Stimulated activated CD4-positive, alpha-beta T cell treated with anti-CD3 and anti-CD28 coated beads, Interleukin-1b, Interleukin-23, amount 100 ng/mL, for 24 hours (primary cell): ENCODE measurements at regions not wholly inside any gene's neighbourhood (a gene's known extent, or its start where the extent isn't known, plus 50 kb on each side); places are given as distances from the start of the nearest gene placed in this dataset.
"Not testable (repeated sequence)": the region's sequence is repeated elsewhere in the genome, so short reads cannot be mapped to it uniquely, and the experiment has no call there.

Experiments
- DNase-seq, 4 experiments: peaks; one replicate each; pipeline ENCODE4 v3.0.0-alpha.2; 2020; ENCODE audit warnings: low read depth in 4 of 4, low spot score in 1 of 4

DNA sequence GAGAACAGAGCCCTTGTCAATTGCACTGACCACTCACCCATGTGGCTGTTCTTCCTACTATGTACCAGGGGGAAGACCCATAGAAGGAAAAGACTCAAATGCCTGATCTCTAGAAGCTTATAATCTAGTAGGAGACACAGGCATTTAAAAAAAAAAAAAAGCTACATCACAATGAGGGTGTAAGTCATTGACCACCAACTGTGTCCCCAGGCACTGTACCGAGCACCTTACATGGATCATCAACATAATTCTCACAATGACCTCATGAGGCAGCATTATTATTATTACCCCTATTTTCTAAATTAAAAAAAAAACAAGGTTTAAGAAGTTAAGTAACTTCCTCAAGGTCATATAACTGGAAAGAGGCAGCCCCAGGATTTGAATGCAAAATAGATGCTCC is 247.4 kb downstream of the SHOX2 start:
- no peak for DNase-seq

DNA sequence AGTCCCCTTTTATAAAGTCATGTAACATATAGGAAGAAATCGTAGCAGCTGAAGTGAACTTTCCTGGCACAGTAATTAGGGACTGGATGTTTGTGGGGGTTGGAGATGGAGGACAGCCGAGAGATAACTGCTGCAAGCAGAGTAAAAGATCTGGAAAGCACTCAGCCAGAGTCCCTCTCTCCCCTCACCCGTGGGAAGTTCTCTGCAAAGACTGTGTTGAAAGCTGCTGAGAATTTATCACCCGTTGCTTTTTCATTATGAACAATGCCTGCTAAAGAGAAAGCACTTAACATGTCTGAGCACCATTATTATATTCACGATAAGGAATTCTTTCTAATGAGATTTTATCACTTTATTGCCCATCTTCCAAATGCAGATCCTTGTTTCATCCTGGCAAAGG is 248.8 kb downstream of the SHOX2 start:
- DNase-seq, result no peak

DNA sequence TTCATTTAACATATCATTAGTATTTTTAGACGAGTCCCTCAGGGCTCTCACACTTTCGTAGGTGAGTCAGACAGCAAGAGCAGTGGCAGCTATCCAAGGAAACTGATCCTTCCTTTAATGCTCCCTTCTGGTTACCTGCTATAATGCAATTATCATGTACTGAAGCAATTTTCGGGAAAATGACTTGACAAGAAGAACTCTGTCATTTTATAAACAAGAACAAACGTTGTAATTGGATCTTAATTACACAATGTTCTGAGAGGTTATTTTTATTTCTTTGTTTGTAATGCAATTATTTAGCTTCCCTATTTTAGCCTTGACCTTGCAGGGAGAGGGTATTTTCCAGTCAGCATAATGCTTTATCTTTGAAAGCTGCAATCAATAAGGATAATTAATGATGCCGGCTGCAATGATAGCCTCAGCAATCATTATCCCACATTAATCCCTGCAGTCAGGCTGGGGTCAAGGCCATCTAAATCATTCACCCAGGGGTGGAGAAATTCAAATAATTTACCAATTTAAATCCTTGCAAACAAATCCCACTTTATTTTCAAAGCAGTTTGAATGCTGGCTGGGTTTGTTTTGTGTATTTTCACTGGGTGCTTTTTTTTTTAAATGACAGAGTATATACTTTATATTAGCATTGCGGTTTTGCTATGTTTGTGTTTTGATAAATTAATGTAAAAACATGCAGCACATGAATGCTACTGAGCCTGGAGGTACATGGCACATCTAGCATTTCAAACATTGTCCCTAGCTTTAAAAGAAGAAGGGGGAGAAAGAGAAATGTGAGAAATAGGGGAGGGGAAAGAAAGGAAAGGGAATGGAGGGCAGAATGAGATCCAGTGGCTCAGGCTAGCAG is 249.9 kb downstream of the SHOX2 start:
- no peak for DNase-seq

DNA sequence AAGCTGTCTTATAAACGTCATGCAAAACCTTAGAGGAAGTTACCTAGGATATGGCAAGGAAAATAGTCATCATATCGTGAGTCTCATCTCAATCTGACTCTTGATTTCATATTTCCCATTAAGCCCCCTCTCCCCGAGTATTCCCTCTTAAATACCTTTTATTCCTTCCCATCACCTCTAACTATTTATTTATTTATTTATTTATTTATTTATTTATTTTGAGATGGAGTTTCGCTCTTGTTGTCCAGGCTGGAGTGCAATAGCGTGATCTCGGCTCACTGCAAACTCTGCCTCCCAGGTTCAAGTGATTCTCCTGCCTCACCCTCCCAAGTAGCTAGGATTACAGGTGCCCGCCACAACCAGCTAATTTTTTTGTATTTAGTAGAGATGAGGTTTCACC is 260.4 kb downstream of the SHOX2 start:
- not testable (repeated sequence) for DNase-seq

DNA sequence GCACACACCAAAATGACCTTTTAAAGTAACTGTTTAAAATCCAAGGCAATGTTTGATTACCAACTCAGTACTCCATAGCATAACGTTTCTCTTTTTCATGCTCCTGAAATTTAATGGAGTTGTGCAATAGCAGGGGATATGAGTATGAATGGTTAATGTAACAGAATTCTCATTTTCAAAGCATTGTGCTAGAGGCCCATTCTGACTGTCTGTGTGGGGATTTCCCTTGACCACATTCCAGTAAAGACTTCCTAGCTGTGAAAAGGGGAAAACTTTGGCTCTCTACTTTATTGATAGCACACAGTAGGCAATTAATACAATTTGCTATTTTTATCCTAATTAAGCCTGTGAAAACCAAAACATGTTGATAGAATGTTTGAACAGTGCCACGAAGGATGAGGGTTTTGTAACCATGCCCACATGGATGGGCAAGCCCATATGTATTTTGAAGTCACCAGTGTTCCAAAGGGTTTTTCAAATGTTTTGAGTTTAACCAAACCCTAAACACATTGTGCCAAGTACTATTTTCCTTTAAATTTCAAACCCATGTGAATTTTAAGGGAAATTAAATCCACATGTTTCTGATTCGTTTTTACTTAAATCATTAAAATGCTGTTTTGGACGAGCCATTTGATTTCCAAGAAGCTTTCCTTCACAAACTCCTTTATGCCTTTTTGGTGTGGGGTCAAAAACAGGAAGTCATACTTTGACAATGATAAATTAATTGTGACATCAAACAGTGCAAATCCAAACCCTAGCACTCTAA is 261.2 kb downstream of the SHOX2 start:
- no peak for DNase-seq

DNA sequence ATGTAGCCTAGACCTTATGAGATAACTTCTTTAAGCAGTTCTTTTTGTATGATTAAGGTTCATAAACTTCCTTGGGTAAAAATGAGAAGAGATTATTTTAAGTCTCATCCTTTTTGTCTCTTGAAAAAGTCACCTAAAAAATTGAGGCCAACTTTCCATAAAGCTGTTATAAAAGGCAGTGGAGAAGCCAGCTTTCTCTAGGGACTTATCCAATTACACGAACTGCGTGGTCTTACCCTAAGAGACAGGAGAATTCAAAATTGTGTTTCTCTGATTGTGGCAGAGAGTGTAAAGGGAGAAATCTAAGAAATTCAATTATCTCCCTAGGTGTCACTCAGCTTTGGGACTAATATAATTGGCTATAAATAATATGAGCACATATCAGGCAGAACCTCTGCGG is 262.0 kb downstream of the SHOX2 start:
- DNase-seq, result no peak

DNA sequence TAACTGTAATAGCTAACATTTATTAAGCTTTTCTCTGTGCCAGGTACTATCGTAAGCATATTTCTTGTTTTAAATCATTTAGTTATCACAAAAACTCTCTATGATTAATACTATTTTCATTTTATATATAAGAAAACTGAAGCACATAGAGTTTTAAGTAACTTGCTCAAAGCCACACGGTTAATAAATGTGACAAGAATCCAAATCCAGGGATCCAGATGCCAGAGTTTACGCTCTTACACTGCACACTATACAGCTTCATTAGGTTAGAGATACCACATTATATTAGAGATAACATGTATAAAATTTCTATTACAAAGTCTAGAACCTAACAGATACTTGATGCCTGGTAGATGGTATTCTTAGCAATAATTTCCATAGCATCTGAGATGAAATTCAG is 265.2 kb downstream of the SHOX2 start:
- DNase-seq, result no peak

DNA sequence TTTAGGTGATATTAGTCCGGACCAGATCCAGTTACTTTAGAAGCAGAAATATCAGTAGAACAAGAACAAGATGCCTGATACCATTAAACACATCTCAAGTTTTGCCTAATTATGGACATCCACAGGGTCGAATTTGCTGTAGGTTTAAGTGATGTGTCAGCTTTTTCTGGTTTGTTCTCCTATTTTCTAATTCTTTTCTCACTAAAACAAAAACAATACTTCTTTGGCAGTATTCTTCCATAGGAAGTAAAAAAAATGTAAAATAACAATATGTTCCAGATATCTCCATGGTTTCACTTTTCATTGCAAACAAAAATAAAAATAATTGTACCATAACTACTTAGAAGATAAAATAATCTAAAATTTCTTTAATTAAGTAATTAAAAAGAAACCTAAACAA is 265.7 kb downstream of the SHOX2 start:
- no peak for DNase-seq

DNA sequence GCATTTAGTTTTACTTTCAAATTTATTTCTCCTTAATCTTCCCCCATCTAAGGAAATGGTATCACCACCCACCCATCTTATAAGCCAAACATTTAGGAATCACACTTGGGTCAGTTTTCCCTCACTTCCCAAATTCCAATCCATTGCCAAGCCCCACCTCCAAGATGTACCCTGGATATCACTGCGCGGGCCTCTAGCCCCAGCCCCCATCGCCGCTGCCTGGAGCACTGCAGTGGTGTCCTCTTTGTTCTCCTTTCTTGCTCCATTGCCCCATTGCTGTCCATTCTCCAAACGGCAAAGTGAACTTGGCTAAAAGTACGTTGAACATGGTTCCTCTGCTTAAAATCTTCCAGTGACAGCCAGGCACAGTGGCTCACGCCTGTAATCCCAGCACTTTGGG is 267.8 kb downstream of the SHOX2 start:
- DNase-seq, result no peak

DNA sequence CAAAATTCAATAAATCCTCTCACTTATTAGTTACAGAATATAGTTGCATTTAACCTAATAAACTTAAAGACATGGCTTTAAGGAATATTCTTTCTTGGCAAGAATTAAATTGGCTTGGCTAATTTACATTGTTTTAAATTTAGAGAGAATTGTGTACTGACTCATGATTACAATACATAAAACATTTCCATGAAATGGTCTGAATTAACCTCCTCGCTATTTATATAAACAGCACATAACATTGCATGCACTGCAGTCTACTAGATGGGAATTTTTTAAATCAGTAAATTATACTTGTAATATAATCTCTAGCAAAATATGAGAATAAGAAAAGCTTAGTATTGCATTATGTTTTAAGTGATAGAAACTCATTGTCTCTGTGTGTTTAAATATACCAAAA is 268.9 kb downstream of the SHOX2 start:
- no peak for DNase-seq

DNA sequence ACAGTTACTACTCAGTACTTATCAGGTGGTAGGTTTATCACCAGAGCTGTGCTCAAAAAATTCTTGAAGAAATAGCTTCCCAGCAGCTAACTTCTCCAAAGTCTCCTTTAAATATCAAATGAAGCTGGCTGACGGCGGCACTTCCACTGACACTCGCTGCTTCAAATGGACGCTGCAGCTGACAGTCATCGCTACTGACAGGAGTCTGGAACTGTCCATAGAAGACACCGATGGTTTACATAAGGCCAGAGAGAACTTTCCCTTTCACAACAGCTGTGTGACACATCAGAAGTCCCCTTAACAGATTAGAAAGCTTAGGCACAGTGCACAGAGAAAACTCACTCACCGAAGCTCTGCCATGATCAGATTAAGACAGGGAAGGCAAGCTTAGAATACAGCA is 270.2 kb downstream of the SHOX2 start:
- DNase-seq, result no peak

DNA sequence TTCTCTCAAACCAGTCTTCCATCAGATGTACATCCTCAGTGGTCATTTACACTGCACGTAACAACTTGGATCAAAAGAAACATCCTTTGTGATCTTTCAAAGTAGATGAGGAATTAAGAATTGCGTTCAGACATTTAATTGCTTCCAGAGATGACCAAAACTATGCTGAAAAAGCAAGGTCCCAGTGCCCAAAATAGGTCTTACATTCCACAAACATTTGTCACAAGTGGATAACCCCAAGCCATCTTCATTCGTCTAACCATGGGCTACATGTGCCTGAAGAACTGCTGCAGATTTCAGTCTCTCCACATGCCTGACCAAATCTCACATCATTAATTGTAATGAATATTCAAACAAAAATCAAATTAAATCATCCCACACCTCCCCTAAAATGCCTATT is 273.6 kb downstream of the SHOX2 start:
- no peak for DNase-seq

DNA sequence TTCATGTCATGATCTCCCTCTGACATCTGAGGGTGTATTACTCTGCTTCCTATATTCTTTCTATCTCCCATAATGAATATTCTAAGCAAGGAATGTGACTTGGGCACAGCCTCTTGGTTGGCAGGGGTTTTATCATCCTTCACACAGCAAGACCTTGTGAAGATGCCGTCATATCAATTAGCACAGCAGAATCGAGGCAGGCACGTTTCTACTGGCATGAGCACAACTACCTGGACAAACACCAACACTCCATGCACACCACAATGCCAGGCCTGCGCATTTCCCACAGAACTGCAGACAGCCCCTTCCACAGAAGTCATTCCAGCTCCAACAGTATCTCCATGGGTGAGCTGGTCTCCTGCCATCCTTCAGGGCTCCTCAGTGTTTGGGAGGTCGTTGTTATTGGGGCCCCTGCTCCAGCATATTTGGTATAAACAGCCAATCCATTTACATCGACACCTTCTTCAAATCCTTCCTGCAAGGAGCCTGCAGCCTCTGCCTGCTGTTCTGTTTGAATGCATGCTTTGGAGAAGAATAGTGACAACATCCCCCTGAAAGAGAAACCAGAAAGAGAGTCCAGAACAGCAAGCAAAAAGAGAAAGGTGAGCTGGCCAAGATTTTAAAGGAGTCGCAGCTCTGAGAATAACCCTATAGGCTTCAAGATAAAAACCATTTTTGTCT is 275.5 kb downstream of the SHOX2 start:
- DNase-seq, result no peak

DNA sequence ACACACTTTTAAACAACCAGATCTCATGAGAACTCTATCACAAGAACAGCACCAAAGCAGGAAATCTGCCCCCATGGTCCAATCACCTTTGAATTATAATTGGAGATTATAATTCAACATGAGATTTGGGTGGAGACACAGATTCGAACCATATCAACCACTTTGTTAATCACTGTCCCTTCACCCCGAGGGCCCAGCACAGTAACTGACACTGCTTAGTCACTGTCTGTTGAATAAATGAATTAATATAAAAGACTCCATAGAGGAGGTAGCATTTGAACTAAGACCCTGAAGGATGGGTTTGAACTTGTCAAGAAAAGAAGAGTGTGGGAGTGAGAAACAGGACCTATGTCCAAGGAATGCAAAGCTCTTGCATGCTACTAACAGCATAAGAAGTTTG is 276.4 kb downstream of the SHOX2 start:
- no peak for DNase-seq

DNA sequence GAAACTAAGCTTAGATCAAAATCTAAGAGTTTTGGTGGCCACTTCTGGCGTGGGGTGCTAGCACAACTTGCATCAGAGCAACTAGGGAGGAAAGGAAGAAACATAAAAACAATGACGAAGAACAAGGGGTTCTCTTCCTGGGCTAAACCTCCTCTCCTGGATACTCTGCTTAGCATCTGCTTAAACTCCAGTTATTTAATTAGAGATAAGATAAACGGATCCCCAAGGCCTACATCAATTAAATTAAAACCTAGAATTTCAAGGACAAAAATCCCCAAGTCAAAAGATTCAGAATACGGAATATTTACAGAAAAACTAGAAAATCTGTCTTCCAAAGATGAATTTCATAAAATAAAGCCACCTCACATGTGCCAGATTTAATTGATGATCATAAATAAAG is 281.9 kb downstream of the SHOX2 start:
- no peak for DNase-seq

DNA sequence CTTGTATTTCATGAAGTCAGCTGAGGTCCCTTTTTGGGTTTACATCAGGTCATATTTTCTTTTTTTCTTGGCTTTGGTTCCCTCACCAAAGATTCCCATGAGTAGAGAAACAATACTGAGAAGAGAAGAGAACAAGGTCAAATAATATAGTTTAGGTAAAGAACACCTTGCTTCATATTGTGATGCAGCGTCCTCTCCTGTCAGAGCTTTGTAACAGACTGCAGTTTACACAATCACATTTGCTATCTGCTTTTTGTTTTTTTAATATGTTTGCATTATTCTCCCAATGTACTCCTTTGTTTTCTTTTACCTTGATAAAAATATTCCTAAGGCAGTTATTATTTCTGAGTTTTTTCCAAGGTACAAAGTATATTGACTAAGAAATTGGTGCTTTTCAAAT is 283.2 kb downstream of the SHOX2 start:
- DNase-seq, result no peak

DNA sequence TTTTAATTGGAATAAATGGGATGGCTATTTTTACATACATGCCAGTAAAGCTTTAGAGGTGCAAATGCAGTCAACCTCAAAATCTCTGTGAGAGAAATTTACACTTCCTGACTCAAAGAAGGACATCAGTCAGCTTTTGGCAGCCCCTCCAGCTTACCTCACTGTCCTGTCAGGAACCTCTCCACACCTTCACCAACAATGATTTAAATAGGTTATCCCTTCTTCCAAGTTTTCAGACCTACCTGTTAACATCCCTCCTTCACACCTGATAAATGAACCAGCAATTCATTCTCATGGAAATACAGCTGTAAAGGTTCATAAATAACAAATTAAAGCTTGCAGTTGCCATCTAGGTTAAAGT is 286.1 kb downstream of the SHOX2 start:
- DNase-seq, result no peak

DNA sequence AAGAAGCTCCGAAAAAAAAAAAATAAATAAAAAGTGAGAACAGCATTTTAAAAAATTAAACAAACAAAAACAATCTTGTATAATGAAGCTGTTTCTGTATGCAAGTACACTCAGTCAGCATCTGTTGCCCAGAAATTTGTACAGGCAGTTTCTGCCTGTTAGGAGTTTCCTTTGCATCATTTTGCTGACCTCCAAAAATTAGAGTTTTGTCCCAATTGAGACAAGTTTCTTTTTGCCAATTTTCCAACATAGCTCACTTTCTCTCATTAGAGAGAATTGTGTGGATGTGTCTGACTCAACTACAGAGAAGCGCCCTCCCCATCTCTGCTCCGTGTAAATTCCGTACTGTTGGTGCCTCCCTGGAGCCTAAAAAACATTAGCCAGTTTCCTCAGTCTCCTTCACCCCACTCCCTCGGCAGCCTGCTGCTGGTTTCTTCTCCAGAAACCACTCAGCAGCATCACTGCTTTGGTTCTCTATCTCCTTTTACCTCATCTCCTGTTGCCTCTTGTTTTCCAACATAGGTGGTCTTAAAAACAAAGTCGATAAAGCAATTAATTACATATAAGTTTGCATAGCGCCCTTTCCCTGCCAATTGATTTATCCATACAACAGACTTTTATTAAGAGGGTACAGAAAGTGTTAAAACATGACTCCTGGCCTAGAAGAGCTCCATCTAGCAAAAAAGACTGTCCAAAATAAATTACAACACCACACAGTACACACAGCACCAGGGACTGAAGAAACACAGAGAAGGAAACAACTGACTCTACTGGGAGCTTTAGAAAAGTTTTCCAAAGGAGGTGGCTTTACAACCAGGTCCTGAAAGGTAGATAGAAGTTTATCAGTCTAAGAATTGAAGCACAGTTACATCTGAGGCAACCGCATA is 286.7 kb downstream of the SHOX2 start:
- DNase-seq, result no peak

DNA sequence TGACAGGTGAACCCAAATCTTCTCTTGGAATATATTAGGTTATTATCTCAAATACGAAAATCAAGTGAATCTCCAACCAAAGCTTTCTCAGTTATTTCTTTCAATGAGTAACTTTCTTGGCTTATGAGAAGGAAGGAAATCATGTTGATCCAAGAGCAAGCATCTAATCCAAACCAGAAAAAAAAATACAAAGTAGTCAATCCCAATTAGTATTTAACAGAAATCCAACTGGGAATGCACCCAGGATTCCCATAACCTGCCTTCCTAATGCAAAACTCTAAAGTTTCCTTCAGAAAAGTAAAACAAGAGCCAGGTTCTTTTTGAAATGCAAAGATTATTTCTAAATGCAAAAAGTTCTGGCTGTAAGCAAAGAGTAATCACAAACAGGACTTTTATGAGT is 289.3 kb downstream of the SHOX2 start:
- DNase-seq, result no peak

DNA sequence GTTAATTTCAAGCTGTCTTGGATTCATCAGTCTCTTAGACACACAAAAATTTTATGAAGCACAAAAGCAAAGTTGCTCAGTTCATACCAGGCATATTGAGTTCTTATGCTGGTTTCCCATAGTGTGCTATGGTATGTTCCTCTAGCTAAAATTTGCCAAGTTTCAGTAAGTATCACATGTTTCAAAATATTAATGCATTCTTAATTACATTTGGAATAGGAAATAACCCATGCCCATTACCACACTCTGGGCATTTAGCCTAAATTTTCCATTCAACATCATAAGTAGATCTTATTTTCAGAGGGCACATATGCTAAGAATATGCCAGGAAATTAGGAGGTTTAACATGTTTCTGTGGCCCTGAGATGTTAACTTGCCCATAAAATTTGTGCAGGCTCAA is 289.9 kb downstream of the SHOX2 start:
- no peak for DNase-seq

DNA sequence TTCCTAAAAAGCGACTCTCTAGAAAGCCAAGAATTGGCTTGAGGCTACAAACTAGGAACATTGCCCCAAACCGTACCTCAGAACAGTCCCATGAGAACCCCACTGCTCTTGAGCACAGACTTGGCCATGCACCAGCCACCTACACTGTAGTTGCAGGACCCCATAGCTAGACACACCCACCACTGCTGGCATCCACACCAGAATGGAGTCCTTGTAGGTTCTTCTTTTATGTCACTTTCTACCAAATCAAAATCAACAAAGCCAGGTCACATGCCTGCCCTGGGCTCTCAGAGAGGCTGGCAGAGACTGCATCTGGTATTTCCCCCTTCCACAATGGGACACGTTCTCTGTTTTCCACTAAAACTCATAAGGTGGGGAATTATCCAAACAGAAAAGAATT is 290.5 kb downstream of the SHOX2 start:
- DNase-seq, result no peak
